H1 (cell line): ENCODE measurements at regions not wholly inside any gene's neighbourhood (a gene's known extent, or its start where the extent isn't known, plus 50 kb on each side); places are given as distances from the start of the nearest gene placed in this dataset.

Source experiments
- CTCF ChIA-PET: fragments of 300-600 bp; sonication (Branson Sonifier 250); formaldehyde crosslinking; loops from one replicate; lab custom pipeline; 2021; ENCODE audit not compliant: partially characterized antibody; lab: Charles Lee
- POLR2A ChIA-PET: fragments of 300-600 bp; sonication (Branson Sonifier 250); formaldehyde crosslinking; loops from one replicate; lab custom pipeline; 2021; ENCODE audit warnings: inconsistent platforms; ENCODE audit not compliant: partially characterized antibody; lab: Charles Lee
- DNase-seq, 2 experiments: peaks; one replicate each; pipeline versions ENCODE4 v3.0.0 to v3.0.0-alpha.2; 2010 to 2022; ENCODE audit warnings: low spot score in 2 of 2, low read depth in 1 of 2, mixed read lengths in 1 of 2
- FAIRE-seq: peaks from 2 replicates; lab custom pipeline; 2011; peaks lifted over from hg19 to GRCh38; lab: Jason Lieb, UNC
- H2AFZ ChIP-seq: 2 replicates; pipeline ENCODE4 v1.8.1; 2012; ENCODE audit warnings: low read length, inconsistent platforms
- H2AK5ac ChIP-seq: 2 replicates; pipeline ENCODE4 v1.6.1; 2013; ENCODE audit warnings: low read depth, low read length
- H2BK120ac ChIP-seq: replicated peaks from 2 replicates; pipeline ENCODE3; 2013; ENCODE audit warnings: low read depth, low read length, inconsistent platforms
- H2BK12ac ChIP-seq: 2 replicates; pipeline ENCODE4 v1.6.1; 2013; ENCODE audit warnings: low read depth, low read length
- H2BK15ac ChIP-seq: 2 replicates; pipeline ENCODE4 v1.6.1; 2013; ENCODE audit warnings: low read length
- H2BK20ac ChIP-seq: 2 replicates; pipeline ENCODE4 v1.6.1; 2013; ENCODE audit warnings: low read length
- H2BK5ac ChIP-seq: 2 replicates; pipeline ENCODE4 v1.6.1; 2013; ENCODE audit warnings: low read depth, low read length
- H3K14ac ChIP-seq: 2 replicates; pipeline ENCODE4 v1.6.1; 2013; ENCODE audit warnings: inconsistent platforms; ENCODE audit not compliant: insufficient read length
- H3K18ac ChIP-seq: 2 replicates; pipeline ENCODE4 v1.6.1; 2013; ENCODE audit warnings: low read length; ENCODE audit errors: extremely low read depth
- H3K23ac ChIP-seq: 2 replicates; pipeline ENCODE4 v1.6.1; 2013; ENCODE audit warnings: inconsistent platforms; ENCODE audit not compliant: insufficient read length
- H3K23me2 ChIP-seq: 2 replicates; pipeline ENCODE4 v1.6.1; 2013; ENCODE audit warnings: low read depth, low read length
- H3K27ac ChIP-seq: 2 replicates; pipeline ENCODE4 v1.6.1; 2011; ENCODE audit warnings: low read depth, low read length, inconsistent platforms
- H3K27me3 ChIP-seq, 4 experiments: replicated peaks in 1 of 4; 1 replicate in 1 of 4; 2 replicates in 3 of 4; pipeline versions ENCODE4 v1.6.1 to v1.8.1; 2011 to 2013; ENCODE audit warnings: low read length in 3 of 4, mild to moderate bottlenecking in 3 of 4, inconsistent platforms in 2 of 4, mixed read lengths in 2 of 4, moderate library complexity in 1 of 4; ENCODE audit not compliant: control insufficient read depth in 3 of 4, insufficient read depth in 3 of 4; ENCODE audit errors: extremely low read depth in 1 of 4
- H3K36me3 ChIP-seq, 4 experiments: 2 replicates each; pipeline versions ENCODE4 v1.6.1 to v1.8.1; 2011 to 2013; ENCODE audit warnings: mild to moderate bottlenecking in 4 of 4, low read length in 3 of 4, moderate library complexity in 2 of 4, control low read depth in 1 of 4, inconsistent platforms in 1 of 4; ENCODE audit not compliant: insufficient read depth in 4 of 4, control insufficient read depth in 2 of 4
- H3K4ac ChIP-seq: replicated peaks from 2 replicates; pipeline ENCODE3; 2013; ENCODE audit warnings: low read length, low read depth, mixed read lengths, inconsistent platforms; ENCODE audit not compliant: insufficient read length
- H3K4me1 ChIP-seq, 4 experiments: replicated peaks in 1 of 4; 1 replicate in 1 of 4; 2 replicates in 3 of 4; pipeline versions ENCODE4 v1.6.1 to v1.8.1; 2011 to 2013; ENCODE audit warnings: low read length in 3 of 4, inconsistent platforms in 2 of 4, mixed read lengths in 1 of 4; ENCODE audit not compliant: insufficient read depth in 4 of 4, control insufficient read depth in 3 of 4
- H3K4me2 ChIP-seq, 2 experiments: 2 replicates each; pipeline versions ENCODE4 v1.6.1 to v1.8.1; 2011 to 2013; ENCODE audit warnings: low read depth in 2 of 2, low read length in 2 of 2, control low read depth in 1 of 2, inconsistent platforms in 1 of 2, mild to moderate bottlenecking in 1 of 2; ENCODE audit not compliant: insufficient read depth in 1 of 2
- H3K4me3 ChIP-seq, 4 experiments: fragments of 200-600, 300-600 bp in 1 of 4; sonication (generic), shearing (Covaris generic), sonication (Bioruptor Twin) in 1 of 4; 2 replicates each; pipeline versions ENCODE4 v1.5.1 to v1.8.1; 2011 to 2016; ENCODE audit warnings: low read length in 4 of 4, low read depth in 3 of 4, control low read depth in 2 of 4, inconsistent platforms in 2 of 4, mild to moderate bottlenecking in 2 of 4, mixed read lengths in 1 of 4, moderate library complexity in 1 of 4; ENCODE audit not compliant: insufficient read depth in 2 of 4; ENCODE audit errors: extremely low read depth in 1 of 4
- H3K56ac ChIP-seq: replicated peaks from 2 replicates; pipeline ENCODE3; 2013; ENCODE audit warnings: low read depth, mild to moderate bottlenecking, mixed read lengths, low read length, inconsistent platforms; ENCODE audit not compliant: insufficient read length
- H3K79me1 ChIP-seq: 2 replicates; pipeline ENCODE4 v1.6.1; 2013; ENCODE audit warnings: low read depth, low read length, control low read depth
- H3K79me2 ChIP-seq, 2 experiments: 2 replicates each; pipeline versions ENCODE4 v1.6.1 to v1.8.1; 2012 to 2013; ENCODE audit warnings: low read length in 2 of 2, mild to moderate bottlenecking in 2 of 2, inconsistent platforms in 1 of 2; ENCODE audit not compliant: insufficient read depth in 2 of 2, control insufficient read depth in 1 of 2
- H3K9ac ChIP-seq, 4 experiments: replicated peaks in 1 of 4; 1 replicate in 1 of 4; 2 replicates in 3 of 4; pipeline versions ENCODE4 v1.6.1 to v1.8.1; 2011 to 2013; ENCODE audit warnings: low read depth in 3 of 4, low read length in 3 of 4, control low read depth in 2 of 4, mild to moderate bottlenecking in 2 of 4, moderate library complexity in 2 of 4, inconsistent platforms in 1 of 4; ENCODE audit errors: extremely low read depth in 1 of 4
- H3K9me3 ChIP-seq, 2 experiments: 2 replicates each; pipeline versions ENCODE4 v1.6.1 to v1.8.1; 2012 to 2013; ENCODE audit warnings: mild to moderate bottlenecking in 2 of 2, moderate library complexity in 2 of 2, control low read depth in 1 of 2, inconsistent platforms in 1 of 2, low read depth in 1 of 2, low read length in 1 of 2, mixed read lengths in 1 of 2; ENCODE audit not compliant: insufficient read depth in 2 of 2
- H4K20me1 ChIP-seq, 2 experiments: replicated peaks in 1 of 2; 2 replicates each; pipeline versions ENCODE3 to v1.8.1; 2011 to 2013; ENCODE audit warnings: inconsistent platforms in 2 of 2, low read length in 2 of 2, mild to moderate bottlenecking in 1 of 2; ENCODE audit not compliant: insufficient read depth in 2 of 2, control insufficient read depth in 1 of 2
- H4K5ac ChIP-seq: 2 replicates; pipeline ENCODE4 v1.6.1; 2013; ENCODE audit warnings: low read length, low read depth, mixed read lengths, inconsistent platforms; ENCODE audit not compliant: insufficient read length
- H4K8ac ChIP-seq: 2 replicates; pipeline ENCODE4 v1.8.0; 2013; ENCODE audit warnings: mild to moderate bottlenecking, moderate library complexity, low read length, inconsistent platforms; ENCODE audit not compliant: insufficient read depth; ENCODE audit errors: extremely low read depth
- H4K91ac ChIP-seq: replicated peaks from 2 replicates; pipeline ENCODE3; 2013; ENCODE audit warnings: low read length, mixed read lengths, inconsistent platforms; ENCODE audit not compliant: insufficient read length
- CBX8 ChIP-seq: fragments of 300-800, 300-1000 bp; sonication (generic); IDR thresholded peaks from 2 replicates; pipeline ENCODE4 v1.7.1; 2016; ENCODE audit warnings: low read depth, low read length, borderline replicate concordance
- CREB1 ChIP-seq: IDR thresholded peaks from 2 replicates; pipeline ENCODE4 v1.6.1; 2012; ENCODE audit warnings: inconsistent platforms
- CTBP2 ChIP-seq: IDR thresholded peaks from 2 replicates; pipeline ENCODE4 v1.7.0; 2011; ENCODE audit warnings: borderline replicate concordance, mild to moderate bottlenecking, moderate library complexity, mixed read lengths, low read length; ENCODE audit not compliant: insufficient read depth, insufficient read length
- HDAC2 ChIP-seq, 2 experiments: fragments of 300-600 bp in 1 of 2; sonication (generic) in 1 of 2; IDR thresholded peaks; 2 replicates each; pipeline ENCODE4 v1.6.1; 2011 to 2012; ENCODE audit warnings: low read depth in 2 of 2, low read length in 2 of 2, mild to moderate bottlenecking in 2 of 2, moderate library complexity in 2 of 2, borderline replicate concordance in 1 of 2, inconsistent platforms in 1 of 2
- KDM4A ChIP-seq: IDR thresholded peaks from one replicate; pipeline ENCODE4 v1.7.1; 2012; ENCODE audit warnings: low read depth, mild to moderate bottlenecking, moderate library complexity, low read length, inconsistent platforms; ENCODE audit not compliant: severe bottlenecking
- MAFK ChIP-seq: IDR thresholded peaks from 2 replicates; pipeline ENCODE4 v1.6.1; 2012; ENCODE audit warnings: low read depth, mild to moderate bottlenecking, improper control_type of control experiment, low read length
- PHF8 ChIP-seq: fragments of 200-600 bp; sonication (generic); conservative IDR thresholded peaks from 2 replicates; pipeline ENCODE4 v1.7.1; 2012; ENCODE audit warnings: low read depth, mild to moderate bottlenecking, inconsistent platforms, low read length, moderate library complexity
- TCF12 ChIP-seq: IDR thresholded peaks from 2 replicates; pipeline ENCODE4 v1.6.1; 2011; ENCODE audit warnings: low read depth, mild to moderate bottlenecking, low read length
- USF2 ChIP-seq: IDR thresholded peaks from 2 replicates; pipeline ENCODE4 v1.6.1; 2011; ENCODE audit warnings: low read length, improper control_type of control experiment
- WGBS, 2 experiments: shearing (Covaris generic) in 1 of 2; methylation state at CpG; one replicate each; pipeline versions ENCODE4 v1.1.6 to v1.1.7; 2013 to 2015; ENCODE audit warnings: low lambda C conversion rate in 2 of 2, mixed read lengths in 2 of 2, inconsistent platforms in 1 of 2, low coverage in 1 of 2, missing lambda C conversion rate in 1 of 2; ENCODE audit not compliant: insufficient replicate concordance in 2 of 2, insufficient coverage in 1 of 2, insufficient read length in 1 of 2; ENCODE audit errors: extremely low coverage in 1 of 2, missing lambda C conversion rate in 1 of 2; 5-methylcytosine and 5-hydroxymethylcytosine counted together

GRCh38 chr4:136873555-136873954 is 658.7 kb downstream of the PCDH18 start:
- Histone ChIP-seq H2BK20ac (no peak overlapping the region), H4K5ac (no peak overlapping the region), H3K27me3 (no peaks in the 10 kb centered on the region), H3K4me2 (no peak overlapping the region), H2BK12ac (no peak overlapping the region), H2BK120ac (no peak overlapping the region), H3K23me2 (no peaks in the 10 kb centered on the region), H3K9ac (no peak overlapping the region), H2AFZ (no peak overlapping the region), H3K27ac (no peak overlapping the region), H3K4me1 (no peaks in the 10 kb centered on the region), H3K14ac (no peak overlapping the region), H3K79me1 (no peaks in the 10 kb centered on the region), H3K36me3 (no peaks in the 10 kb centered on the region), H3K9me3 (no peaks in the 10 kb centered on the region), H3K79me2 (no peaks in the 10 kb centered on the region)
- no peak for FAIRE-seq
- POLR2A ChIA-PET = no interaction called here
- CTCF ChIA-PET = interaction anchor here (1.2 kb wide), 1 partner anchor 9 kb away, joined by 3 read pairs; no protein-coding TSS in a partner anchor
- TF ChIP-seq PHF8 (no peak), KDM4A (no peak), USF2 (no peak), CBX8 (no peak), CTBP2 (no peak), TCF12 (no peak), HDAC2 (IDR thresholded peaks at IDR 0.05; ENCODE audit: borderline replicate concordance in 1 of 2, low read depth in 2 of 2, low read length in 2 of 2) (no peak), MAFK (no peak), CREB1 (no peak)
- TF ChIP-seq, all 59 proteins: peak for 0
- Histone ChIP-seq H3K56ac (no peak overlapping the region), H4K91ac (no peak overlapping the region), H2BK15ac (no peak overlapping the region), H3K4ac (no peak overlapping the region), H4K20me1 (no peaks in the 10 kb centered on the region), H4K8ac (no peak overlapping the region), H3K4me3 (no peak overlapping the region), H3K23ac (no peak overlapping the region), H2AK5ac (no peak overlapping the region), H2BK5ac (no peak overlapping the region), H3K18ac (no peak overlapping the region)
- DNase-seq = no peak
- WGBS, 2 experiments = 92% methylated on average over 1 of the region's 1 CpG; no CpG with 5 or more reads in 1 of the 2 experiments
